Heart right ventricle (tissue), 16 donors: ENCODE measurements at regions not wholly inside any gene's neighbourhood (a gene's known extent, or its start where the extent isn't known, plus 50 kb on each side); places are given as distances from the start of the nearest gene placed in this dataset.
A peak's percentile ranks its signal among the peaks of the same experiment; 100 is the strongest.
"Not testable (repeated sequence)": the region's sequence is repeated elsewhere in the genome, so short reads cannot be mapped to it uniquely, and the experiment has no call there.

Experiments
- ATAC-seq, 8 donors: fragments of 200-7000 bp; cut with Tn5 transposase; one replicate each; pipeline ENCODE4 v1.9.1; 2020; ENCODE audit warnings: mild to moderate bottlenecking in 8 of 8, moderate library complexity in 8 of 8, moderate number of reproducible peaks in 1 of 8
- DNase-seq, 2 donors: peaks; one replicate each; pipeline ENCODE4 v3.0.0-alpha.2; 2020
- H3K27ac ChIP-seq, 10 donors: fragments of 200-600 bp; sonication (generic) in 2 of 10; one replicate each; pipeline versions ENCODE4 v1.5.0 to v1.8.0; 2020 to 2022; ENCODE audit warnings: mild to moderate bottlenecking in 3 of 10
- H3K27me3 ChIP-seq, 7 donors: fragments of 200-600 bp; one replicate each; pipeline ENCODE4 v1.8.0; 2021 to 2022; ENCODE audit warnings: mild to moderate bottlenecking in 2 of 7
- H3K36me3 ChIP-seq, 9 donors: fragments of 200-600 bp; sonication (generic) in 1 of 9; one replicate each; pipeline versions ENCODE4 v1.5.0 to v1.8.0; 2020 to 2022; ENCODE audit warnings: mild to moderate bottlenecking in 2 of 9
- H3K4me1 ChIP-seq, 9 donors: fragments of 200-600 bp; sonication (generic) in 1 of 9; one replicate each; pipeline versions ENCODE4 v1.5.0 to v1.8.0; 2020 to 2022; ENCODE audit warnings: mild to moderate bottlenecking in 4 of 9
- H3K4me3 ChIP-seq, 10 donors: fragments of 200-600 bp; sonication (generic) in 2 of 10; one replicate each; pipeline versions ENCODE4 v1.5.0 to v1.8.0; 2020 to 2022; ENCODE audit warnings: mild to moderate bottlenecking in 7 of 10, moderate library complexity in 2 of 10
- H3K9me3 ChIP-seq, 11 donors: fragments of 200-600 bp in 10 of 11; sonication (generic) in 2 of 11; one replicate each; pipeline versions ENCODE4 v1.5.0 to v1.8.0; 2013 to 2022; ENCODE audit warnings: mild to moderate bottlenecking in 2 of 11, control low read depth in 1 of 11, moderate library complexity in 1 of 11
- CTCF ChIP-seq, 9 donors: fragments of 200-600 bp; sonication (generic) in 2 of 9; IDR thresholded peaks; one replicate each; pipeline versions ENCODE4 v1.5.0 to v1.8.0; 2021 to 2022; ENCODE audit warnings: antibody characterized with exemption in 9 of 9, mild to moderate bottlenecking in 5 of 9, moderate library complexity in 1 of 9
- WGBS, 2 donors: extraction: QIAGEN DNeasy Blood & Tissue Kit; methylation state at CpG; one replicate each; pipeline ENCODE4 v1.1.7; 2013; ENCODE audit warnings: inconsistent platforms in 1 of 2; 5-methylcytosine and 5-hydroxymethylcytosine counted together
- intact Hi-C, 10 donors: fragments of 100-400 bp; cut with DNase I; formaldehyde crosslinking; loops; one replicate each; pipeline versions ENCODE4 v1.11.1 to v1.14.2; 2022
- donor health status: Arrhythmogenic right ventricular cardiomyopathy.
- donor health status: ischemic (EF 13 %, LVEDD 7.1; RV severe dilation, severe dysfunction).
- donor health status: healthy with polysubstance abuse.
- donor health status: DM: no; HTN: yes; CAD: no.
- donor health status: DM: no; HTN: no; CAD: no.
- donor health status: ischemic (EF 25% LVEDD 6.9; RV normal size, moderate dysfunction).
- donor health status: ischemic (EF 25% LVEDD 5.7; RV mildly dilated, moderate dysfunction).
- donor health status: healthy.
- donor health status: DM: yes; HTN: yes; CAD: no.
- donor health status: Ischemic cardiomyopathy.
- donor health status: ischemic (EF 35%, LVEDD 5.7; RV mildly dilated, moderate dysfunction).
- donor health status: nonischemic (EF 11% LVEDD 7.7; RV severe dilation, severe dysfunction).
- donor health status: DM: yes; HTN: yes; CAD: no.
- donor health status: PGD.
- donor health status: ischemic (EF 29% LVEDD 5.4; RV normal size, mild dysfunction).
- donor health status: nonischemic (EF 23%, LVEDD 6.1; RV moderate dilation, normal function).

GRCh38 chr3:190968616-190969015, 106.1 kb upstream of the GMNC start:
- Histone ChIP-seq H3K27ac (no peak overlapping the region), H3K4me1 (no peaks in the 10 kb centered on the region), H3K4me3 (no peak overlapping the region), H3K36me3 (no peaks in the 10 kb centered on the region), H3K9me3 (peaks cover 0 to 3% (median 0%) of the 10 kb centered on the region in 11 donors), H3K27me3 (peaks cover 0 to 3% (median 0%) of the 10 kb centered on the region in 7 donors)
- intact Hi-C loops, result no loop called here
- ATAC-seq, result no peak
- 60 to 61% methylated on average over 2 of the region's 2 CpGs for WGBS, 2 donors
- DNase-seq, result no peak
- TF ChIP-seq CTCF (IDR thresholded peaks at IDR 0.05), result no peak

GRCh38 chr3:190964931-190965330, 102.4 kb upstream of the GMNC start:
- WGBS, 2 donors, result 42 to 61% methylated on average over 17 to 19 of the region's 20 CpGs
- DNase-seq, intact Hi-C loops, H3K4me1 ChIP-seq, H3K9me3 ChIP-seq, H3K27me3 ChIP-seq, ATAC-seq, H3K36me3 ChIP-seq, H3K27ac ChIP-seq: not testable (repeated sequence)
- peak overlapping the region in 2 of 10 donors; percentile 5 to 24 for H3K4me3 ChIP-seq

GRCh38 chr3:190959077-190959476, 96.6 kb upstream of the GMNC start:
- Histone ChIP-seq H3K36me3 (no peaks in the 10 kb centered on the region), H3K4me3 (no peak overlapping the region), H3K27ac (no peak overlapping the region), H3K9me3 (no peaks in the 10 kb centered on the region), H3K4me1 (no peaks in the 10 kb centered on the region), H3K27me3 (no peaks in the 10 kb centered on the region)
- DNase-seq (no peak), ATAC-seq (no peak)
- TF ChIP-seq CTCF (IDR thresholded peaks at IDR 0.05), result no peak
- 52 to 71% methylated on average over 1 of the region's 1 CpG for WGBS, 2 donors
- intact Hi-C loops, result no loop called here

GRCh38 chr3:190941694-190942260, 79.3 kb upstream of the GMNC start:
- DNase-seq (no peak), ATAC-seq (no peak)
- Histone ChIP-seq H3K4me3 (no peak overlapping the region), H3K27me3 (peaks cover 0 to 6% (median 0%) of the 10 kb centered on the region in 7 donors), H3K36me3 (no peaks in the 10 kb centered on the region), H3K4me1 (no peaks in the 10 kb centered on the region), H3K9me3 (no peaks in the 10 kb centered on the region), H3K27ac (no peak overlapping the region)
- TF ChIP-seq CTCF (IDR thresholded peaks at IDR 0.05), result no peak
- intact Hi-C loops, result no loop called here
- WGBS, 2 donors, result 41 to 46% methylated on average over 5 of the region's 5 CpGs

- H3K4me3 ChIP-seq, DNase-seq, H3K4me1 ChIP-seq, H3K9me3 ChIP-seq, H3K36me3 ChIP-seq, ATAC-seq, H3K27ac ChIP-seq, H3K27me3 ChIP-seq, intact Hi-C loops: not testable (repeated sequence)
- WGBS, 2 donors, result 47 to 54% methylated on average over 9 of the region's 9 CpGs
Measured at GRCh38 chr3:190934616-190935015, 72.1 kb upstream of the GMNC start.
